Activated naive CD8-positive, alpha-beta T cell treated with anti-CD3 and anti-CD28 coated beads, Interleukin-2, amount 50 U/mL, for 24 hours (primary cell): ENCODE measurements at regions not wholly inside any gene's neighbourhood (a gene's known extent, or its start where the extent isn't known, plus 50 kb on each side); places are given as distances from the start of the nearest gene placed in this dataset.
"Not testable (repeated sequence)": the region's sequence is repeated elsewhere in the genome, so short reads cannot be mapped to it uniquely, and the experiment has no call there.

Experiments used
- ATAC-seq: fragments of 150-1000 bp; cut with Tn5 transposase; one replicate; pipeline ENCODE4 v1.10.0; 2021
- DNase-seq: peaks from one replicate; pipeline ENCODE4 v3.0.0; 2021
- H3K27ac Mint-ChIP-seq: one replicate; pipeline ENCODE4 v1.8.0; 2021; ENCODE audit warnings: mild to moderate bottlenecking, mixed read lengths
- H3K27me3 Mint-ChIP-seq: one replicate; pipeline ENCODE4 v1.8.0; 2021; ENCODE audit warnings: mixed read lengths
- H3K36me3 Mint-ChIP-seq: one replicate; pipeline ENCODE4 v1.8.0; 2021; ENCODE audit warnings: low read depth, mixed read lengths
- H3K4me1 Mint-ChIP-seq: one replicate; pipeline ENCODE4 v1.8.0; 2021; ENCODE audit warnings: mixed read lengths
- H3K4me3 Mint-ChIP-seq: one replicate; pipeline ENCODE4 v1.8.0; 2021; ENCODE audit warnings: mild to moderate bottlenecking, moderate library complexity, mixed read lengths
- H3K9me3 Mint-ChIP-seq: one replicate; pipeline ENCODE4 v1.8.0; 2021; ENCODE audit warnings: mixed read lengths

DNA sequence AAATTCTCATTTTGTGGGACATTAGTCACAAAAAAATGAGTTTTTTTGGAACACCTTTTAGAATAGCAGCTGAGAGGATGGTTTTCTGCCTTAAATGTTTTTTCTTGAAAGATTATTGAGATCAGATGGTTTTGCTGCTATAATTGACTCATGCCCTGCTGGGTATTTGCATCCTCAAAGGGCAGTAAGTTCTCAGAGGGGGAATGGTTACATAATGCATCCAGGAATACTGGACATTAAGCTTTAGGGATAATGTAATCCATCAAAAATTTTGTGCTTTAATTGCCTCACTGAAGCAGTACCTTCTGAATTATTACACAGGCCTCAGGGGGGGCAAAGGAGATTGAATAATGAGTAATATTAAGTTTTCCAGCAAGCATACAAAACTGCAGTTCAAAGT is 866.3 kb upstream of the SPRY2 start:
- no peak overlapping the region for H3K4me3 Mint-ChIP-seq
- no peak for DNase-seq
- no peaks in the 10 kb centered on the region for H3K27me3 Mint-ChIP-seq
- H3K9me3 Mint-ChIP-seq: peaks cover 17% of the 10 kb centered on the region
- H3K4me1 Mint-ChIP-seq: no peaks in the 10 kb centered on the region
- no peak for ATAC-seq
- no peak overlapping the region for H3K27ac Mint-ChIP-seq
- H3K36me3 Mint-ChIP-seq: no peaks in the 10 kb centered on the region

DNA sequence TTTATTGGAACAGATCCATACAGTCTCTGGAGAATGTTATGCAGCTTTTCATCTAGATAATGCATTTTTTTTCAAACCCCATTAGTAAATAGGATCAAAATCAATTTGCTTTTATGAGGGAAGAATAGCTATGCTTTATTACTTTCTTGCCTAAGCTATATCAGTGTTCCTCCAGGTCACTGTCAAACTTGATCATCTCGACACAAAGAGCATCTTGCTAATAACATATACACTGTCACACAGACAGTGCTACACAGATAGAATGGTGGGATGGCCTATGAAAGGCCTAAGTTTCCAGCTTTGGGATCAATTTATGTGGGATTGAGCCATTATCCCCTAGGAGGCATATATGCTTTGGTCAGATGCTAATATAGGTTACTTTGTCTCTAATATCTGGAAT is 862.9 kb upstream of the SPRY2 start:
- Mint-ChIP-seq H3K4me1 (no peaks in the 10 kb centered on the region), H3K27me3 (no peaks in the 10 kb centered on the region), H3K4me3 (no peak overlapping the region), H3K9me3 (peaks cover 12% of the 10 kb centered on the region), H3K27ac (no peak overlapping the region), H3K36me3 (no peaks in the 10 kb centered on the region)
- ATAC-seq: no peak
- DNase-seq: no peak

DNA sequence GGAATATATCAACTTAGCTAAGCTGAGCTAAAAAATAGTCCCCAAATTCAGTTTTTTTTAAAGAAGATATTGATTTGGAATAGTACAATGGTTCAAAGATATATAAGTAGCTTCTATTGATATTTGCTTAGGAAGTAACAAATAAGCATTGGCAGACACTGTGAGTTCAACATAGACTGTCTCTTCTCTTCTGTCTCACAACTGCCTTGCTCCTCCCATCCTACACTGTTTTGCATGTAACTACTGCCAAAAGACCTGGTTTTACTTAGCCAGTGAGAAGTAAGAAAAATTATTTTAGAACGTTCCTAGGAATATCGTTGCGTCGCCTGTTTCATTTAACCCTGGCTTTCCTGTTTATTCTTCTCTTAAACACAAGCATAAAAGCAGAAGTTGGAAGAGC is 859.0 kb upstream of the SPRY2 start:
- DNase-seq: no peak
- Mint-ChIP-seq H3K4me1 (no peaks in the 10 kb centered on the region), H3K9me3 (peaks cover 8% of the 10 kb centered on the region), H3K27me3 (no peaks in the 10 kb centered on the region), H3K36me3 (no peaks in the 10 kb centered on the region), H3K4me3 (no peak overlapping the region), H3K27ac (no peak overlapping the region)
- ATAC-seq: no peak

DNA sequence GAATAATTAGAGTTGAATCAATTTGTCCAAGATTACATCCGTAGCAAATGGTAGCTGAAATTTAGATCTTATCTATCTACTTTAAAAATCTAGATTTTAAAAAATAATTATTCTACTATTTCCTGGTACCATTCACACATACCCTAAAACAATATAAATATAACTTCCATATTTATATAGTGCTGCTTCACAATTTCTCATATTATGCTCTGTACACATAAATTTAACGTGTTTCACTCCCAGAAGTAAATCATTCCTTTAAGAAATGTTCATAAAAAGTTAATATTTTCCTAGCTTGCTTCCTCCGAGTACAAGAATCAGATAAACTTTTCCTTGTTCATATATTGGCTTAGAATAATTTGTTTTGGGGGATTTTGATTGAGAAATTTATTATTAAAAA is 857.0 kb upstream of the SPRY2 start:
- Mint-ChIP-seq H3K27me3 (no peaks in the 10 kb centered on the region), H3K4me3 (no peak overlapping the region), H3K27ac (no peak overlapping the region), H3K9me3 (peaks cover 9% of the 10 kb centered on the region), H3K36me3 (no peaks in the 10 kb centered on the region), H3K4me1 (no peaks in the 10 kb centered on the region)
- no peak for DNase-seq
- no peak for ATAC-seq

GRCh38 chr13:81197483-81197882 is 856.6 kb upstream of the SPRY2 start:
- Mint-ChIP-seq H3K4me1 (no peaks in the 10 kb centered on the region), H3K9me3 (peaks cover 9% of the 10 kb centered on the region), H3K27me3 (no peaks in the 10 kb centered on the region)

DNA sequence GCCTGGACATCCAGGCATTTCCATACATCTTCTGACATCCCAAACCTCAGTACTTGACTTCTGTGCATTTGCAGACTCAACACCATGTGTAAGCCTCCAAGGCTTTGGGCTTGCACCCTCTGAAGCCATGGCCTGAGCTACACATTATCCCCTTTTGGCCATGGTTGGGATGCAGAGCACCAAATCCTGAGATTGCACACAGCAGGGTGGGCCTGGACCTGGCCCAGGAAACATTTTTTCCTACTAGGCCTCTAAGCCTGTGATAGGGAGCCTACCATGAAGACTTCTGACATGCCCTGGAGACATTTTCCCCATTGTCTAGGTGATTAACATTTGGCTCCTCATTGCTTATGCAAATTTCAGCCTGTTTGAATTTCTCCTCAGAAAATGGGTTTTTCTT is 853.4 kb upstream of the SPRY2 start:
- H3K27me3 Mint-ChIP-seq: no peaks in the 10 kb centered on the region
- DNase-seq (no peak), ATAC-seq (no peak)
- H3K9me3 Mint-ChIP-seq: peaks cover 13% of the 10 kb centered on the region
- no peaks in the 10 kb centered on the region for H3K36me3 Mint-ChIP-seq
- H3K4me3 Mint-ChIP-seq: no peak overlapping the region
- no peaks in the 10 kb centered on the region for H3K4me1 Mint-ChIP-seq
- no peak overlapping the region for H3K27ac Mint-ChIP-seq

More at GRCh38 chr13:81197483-81197882, 856.6 kb upstream of the SPRY2 start:
- H3K36me3 Mint-ChIP-seq: no peaks in the 10 kb centered on the region
- no peak overlapping the region for H3K27ac Mint-ChIP-seq
- no peak for DNase-seq
- H3K4me3 Mint-ChIP-seq: no peak overlapping the region
- ATAC-seq: no peak

- no peak for ATAC-seq
- H3K4me1 Mint-ChIP-seq: no peaks in the 10 kb centered on the region
- no peaks in the 10 kb centered on the region for H3K27me3 Mint-ChIP-seq
- no peak overlapping the region for H3K27ac Mint-ChIP-seq
- no peak for DNase-seq
- no peak overlapping the region for H3K4me3 Mint-ChIP-seq
- H3K9me3 Mint-ChIP-seq: no peaks in the 10 kb centered on the region
- no peaks in the 10 kb centered on the region for H3K36me3 Mint-ChIP-seq
Measured at GRCh38 chr13:81184556-81185265, 843.8 kb upstream of the SPRY2 start.

DNA sequence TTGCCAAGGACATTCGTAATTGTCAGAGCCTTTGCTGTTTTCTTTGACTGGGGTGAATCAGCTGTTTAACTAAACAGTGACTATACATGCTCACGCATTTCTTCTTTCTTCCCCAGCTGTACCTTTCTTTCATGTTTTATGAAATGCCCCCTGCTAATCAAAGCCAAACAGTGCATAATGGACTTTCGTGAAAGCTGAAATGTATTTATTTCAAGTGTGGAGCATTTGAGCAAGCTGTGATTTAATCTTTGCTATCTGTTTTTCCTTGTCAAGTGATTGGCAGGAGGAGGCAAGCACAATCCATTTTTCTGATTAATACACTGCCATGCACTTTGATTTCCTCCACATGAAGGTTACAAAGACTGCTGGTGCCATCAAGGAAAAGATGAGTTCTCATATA is 831.7 kb upstream of the SPRY2 start:
- no peaks in the 10 kb centered on the region for H3K9me3 Mint-ChIP-seq
- DNase-seq (no peak), ATAC-seq (no peak)
- H3K36me3 Mint-ChIP-seq: no peaks in the 10 kb centered on the region
- H3K27me3 Mint-ChIP-seq: no peaks in the 10 kb centered on the region
- H3K4me3 Mint-ChIP-seq: no peak overlapping the region
- no peak overlapping the region for H3K27ac Mint-ChIP-seq
- no peaks in the 10 kb centered on the region for H3K4me1 Mint-ChIP-seq

- H3K36me3 Mint-ChIP-seq: no peaks in the 10 kb centered on the region
- H3K27me3 Mint-ChIP-seq: no peaks in the 10 kb centered on the region
- ATAC-seq (no peak), DNase-seq (no peak)
- no peak overlapping the region for H3K4me3 Mint-ChIP-seq
- no peak overlapping the region for H3K27ac Mint-ChIP-seq
- H3K4me1 Mint-ChIP-seq: no peaks in the 10 kb centered on the region
- peaks cover 9% of the 10 kb centered on the region for H3K9me3 Mint-ChIP-seq
Measured at GRCh38 chr13:81171065-81171647, 830.2 kb upstream of the SPRY2 start.

GRCh38 chr13:81163823-81164222 is 822.9 kb upstream of the SPRY2 start:
- not testable (repeated sequence) for ATAC-seq, H3K36me3 Mint-ChIP-seq, H3K27me3 Mint-ChIP-seq, H3K4me3 Mint-ChIP-seq, H3K4me1 Mint-ChIP-seq, H3K27ac Mint-ChIP-seq, DNase-seq, H3K9me3 Mint-ChIP-seq

GRCh38 chr13:81153478-81153877 is 812.6 kb upstream of the SPRY2 start:
- H3K27me3 Mint-ChIP-seq: no peaks in the 10 kb centered on the region
- H3K27ac Mint-ChIP-seq: no peak overlapping the region
- H3K4me3 Mint-ChIP-seq: no peak overlapping the region
- no peaks in the 10 kb centered on the region for H3K36me3 Mint-ChIP-seq
- no peaks in the 10 kb centered on the region for H3K4me1 Mint-ChIP-seq
- no peak for DNase-seq
- no peak for ATAC-seq
- H3K9me3 Mint-ChIP-seq: no peaks in the 10 kb centered on the region

GRCh38 chr13:81148822-81149221 is 807.9 kb upstream of the SPRY2 start:
- no peak for DNase-seq
- H3K27ac Mint-ChIP-seq: no peak overlapping the region
- H3K4me3 Mint-ChIP-seq: no peak overlapping the region
- no peaks in the 10 kb centered on the region for H3K4me1 Mint-ChIP-seq
- H3K27me3 Mint-ChIP-seq: no peaks in the 10 kb centered on the region
- H3K36me3 Mint-ChIP-seq: no peaks in the 10 kb centered on the region
- peaks cover 11% of the 10 kb centered on the region for H3K9me3 Mint-ChIP-seq
- ATAC-seq: no peak

DNA sequence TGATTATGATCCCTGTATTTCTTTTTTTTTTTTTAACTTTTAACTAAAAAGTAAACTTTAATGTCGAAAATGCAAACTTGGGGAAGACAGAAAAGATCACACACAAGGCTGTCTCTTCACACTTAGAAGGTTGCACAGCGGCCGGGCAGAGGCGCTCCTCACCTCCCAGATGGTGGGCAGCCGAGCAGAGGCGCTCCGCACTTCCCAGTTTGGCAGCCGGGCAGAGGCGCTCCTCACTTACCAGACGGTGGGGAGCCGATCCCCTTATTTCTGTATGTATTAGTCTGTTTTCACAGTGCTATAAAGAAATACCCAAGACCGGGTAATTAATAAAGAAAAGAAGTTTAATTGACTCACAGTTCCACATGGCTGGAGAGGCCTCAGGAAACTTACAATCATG is 805.6 kb upstream of the SPRY2 start:
- H3K27ac Mint-ChIP-seq, ATAC-seq, H3K27me3 Mint-ChIP-seq, DNase-seq, H3K4me3 Mint-ChIP-seq, H3K4me1 Mint-ChIP-seq, H3K36me3 Mint-ChIP-seq: not testable (repeated sequence)
- H3K9me3 Mint-ChIP-seq: peaks cover 11% of the 10 kb centered on the region

- DNase-seq (no peak), ATAC-seq (no peak)
- no peaks in the 10 kb centered on the region for H3K4me1 Mint-ChIP-seq
- H3K9me3 Mint-ChIP-seq: peaks cover 7% of the 10 kb centered on the region
- no peaks in the 10 kb centered on the region for H3K36me3 Mint-ChIP-seq
- H3K27me3 Mint-ChIP-seq: no peaks in the 10 kb centered on the region
- H3K27ac Mint-ChIP-seq: no peak overlapping the region
- H3K4me3 Mint-ChIP-seq: no peak overlapping the region
Measured at GRCh38 chr13:81142306-81142999, 801.5 kb upstream of the SPRY2 start.

DNA sequence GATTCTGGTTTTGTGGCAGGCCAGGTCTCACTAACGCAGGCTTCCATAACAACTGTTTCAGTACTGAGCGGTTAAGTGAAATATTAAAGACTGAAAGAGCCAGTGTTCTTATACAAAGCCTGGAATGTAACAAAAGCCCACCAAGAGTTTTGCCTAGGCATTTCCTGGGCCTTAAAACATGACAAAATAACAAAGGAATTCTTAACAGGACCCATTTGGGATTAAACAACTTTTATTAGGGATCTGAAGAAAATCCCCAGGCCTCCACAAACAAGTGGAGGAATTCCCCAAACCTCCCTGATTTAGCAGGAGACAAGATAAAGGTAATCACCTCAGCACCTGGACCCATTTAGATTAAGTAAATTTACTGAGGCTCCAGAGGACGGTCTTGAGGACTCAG is 799.7 kb upstream of the SPRY2 start:
- H3K36me3 Mint-ChIP-seq: no peaks in the 10 kb centered on the region

More for the DNA sequence above, 799.7 kb upstream of the SPRY2 start:
- H3K4me3 Mint-ChIP-seq: no peak overlapping the region
- ATAC-seq (no peak), DNase-seq (no peak)
- no peaks in the 10 kb centered on the region for H3K27me3 Mint-ChIP-seq
- no peaks in the 10 kb centered on the region for H3K4me1 Mint-ChIP-seq
- no peaks in the 10 kb centered on the region for H3K9me3 Mint-ChIP-seq
- H3K27ac Mint-ChIP-seq: no peak overlapping the region
